ENCODE measurements at regions not wholly inside any gene's neighbourhood (a gene's known extent, or its start where the extent isn't known, plus 50 kb on each side); places are given as distances from the start of the nearest gene placed in this dataset.
"Not testable (repeated sequence)": the region's sequence is repeated elsewhere in the genome, so short reads cannot be mapped to it uniquely, and the experiment has no call there.

DNA sequence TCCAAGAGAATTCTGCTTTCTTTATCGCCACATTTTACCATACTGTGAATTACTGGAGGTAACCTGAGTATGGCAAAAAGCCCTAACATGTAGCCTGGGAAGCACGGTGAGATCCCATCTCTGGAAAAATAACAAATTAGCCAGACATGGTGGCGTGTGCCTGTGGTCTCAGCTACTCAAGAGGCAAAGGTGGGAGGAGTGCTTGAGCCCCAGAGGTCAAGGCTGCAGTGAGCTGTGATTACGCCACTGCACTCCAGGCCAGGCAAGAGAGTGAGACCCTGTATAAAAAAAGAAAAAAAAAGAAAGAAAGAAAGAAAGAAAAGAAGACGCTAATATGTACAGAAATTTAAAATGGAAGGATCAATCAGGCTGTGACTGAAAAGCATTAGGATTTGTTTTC, 57.7 kb upstream of the SESTD1 start:
- FAIRE-seq: no peak

DNA sequence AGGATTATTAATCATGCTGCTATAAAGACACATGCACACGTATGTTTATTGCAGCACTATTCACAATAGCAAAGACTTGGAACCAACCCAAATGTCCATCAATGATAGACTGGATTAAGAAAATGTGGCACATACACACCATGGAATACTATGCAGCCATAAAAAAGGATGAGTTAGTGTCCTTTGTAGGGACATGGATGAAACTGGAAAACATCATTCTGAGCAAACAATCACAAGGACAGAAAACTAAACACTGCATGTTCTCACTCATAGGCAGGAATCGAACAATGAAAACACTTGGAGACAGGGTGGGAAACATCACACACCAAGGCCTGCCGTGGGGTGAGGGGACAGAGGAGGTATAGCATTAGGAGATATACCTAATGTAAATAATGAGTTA, 56.4 kb upstream of the SESTD1 start:
- not testable (repeated sequence) for FAIRE-seq

DNA sequence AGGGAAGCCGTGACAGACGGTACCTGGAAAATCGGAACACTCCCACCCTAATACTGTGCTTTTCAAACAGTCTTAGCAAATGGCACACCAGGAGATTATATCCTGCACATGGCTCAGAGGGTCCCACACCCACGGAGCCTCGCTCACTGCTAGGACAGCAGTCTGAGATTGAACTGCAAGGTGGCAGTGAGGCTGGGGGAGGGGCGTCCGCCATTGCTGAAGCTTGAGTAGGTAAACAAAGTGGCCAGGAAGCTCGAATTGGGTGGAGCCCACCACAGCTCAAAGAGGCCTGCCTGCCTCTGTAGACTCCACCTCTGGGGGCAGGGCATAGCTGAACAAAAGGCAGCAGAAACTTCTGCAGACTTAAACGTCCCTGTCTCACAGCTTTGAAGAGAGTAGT, 50.1 kb upstream of the SESTD1 start:
- FAIRE-seq: not testable (repeated sequence)
